CD4-positive, alpha-beta T cell (primary cell): ENCODE measurements at regions not wholly inside any gene's neighbourhood (a gene's known extent, or its start where the extent isn't known, plus 50 kb on each side); places are given as distances from the start of the nearest gene placed in this dataset.

Experiments used
- ATAC-seq: fragments of 200-7000 bp; cut with Tn5 transposase; one replicate; pipeline ENCODE4 v1.10.0; 2022; ENCODE audit warnings: mild to moderate bottlenecking; ENCODE audit not compliant: poor library complexity
- CTCF ChIA-PET: fragments of 350-600 bp; sonication (Branson Sonifier 250); formaldehyde crosslinking; loops from one replicate; lab custom pipeline; 2021; ENCODE audit warnings: antibody characterized with exemption, inconsistent platforms; lab: Charles Lee
- POLR2A ChIA-PET: fragments of 350-600 bp; sonication (Branson Sonifier 250); formaldehyde crosslinking; loops from one replicate; lab custom pipeline; 2021; ENCODE audit warnings: antibody characterized with exemption, inconsistent platforms; lab: Charles Lee
- DNase-seq, 14 experiments: peaks; one replicate each; pipeline ENCODE4 v3.0.0-alpha.2; 2013 to 2020; ENCODE audit warnings: mixed read lengths in 2 of 14
- H3K27ac ChIP-seq, 2 donors: one replicate each; pipeline versions ENCODE4 v1.5.1 to v1.7.0; 2013; ENCODE audit warnings: low read length in 2 of 2, low read depth in 1 of 2, mild to moderate bottlenecking in 1 of 2
- H3K27me3 ChIP-seq, 2 experiments: 1 replicate in 1 of 2; 2 replicates in 1 of 2; pipeline versions ENCODE4 v1.6.1 to v1.7.0; 2013; ENCODE audit warnings: low read length in 2 of 2, control low read depth in 1 of 2, mild to moderate bottlenecking in 1 of 2, moderate library complexity in 1 of 2; ENCODE audit not compliant: insufficient read depth in 2 of 2, control insufficient read depth in 1 of 2
- H3K36me3 ChIP-seq: one replicate; pipeline ENCODE4 v1.6.1; 2013; ENCODE audit warnings: low read length, control low read depth; ENCODE audit not compliant: insufficient read depth
- H3K4me1 ChIP-seq: one replicate; pipeline ENCODE4 v1.6.1; 2013; ENCODE audit warnings: low read length, control low read depth; ENCODE audit not compliant: insufficient read depth
- H3K4me3 ChIP-seq: one replicate; pipeline ENCODE4 v1.5.1; 2013; ENCODE audit warnings: mild to moderate bottlenecking, low read length, moderate library complexity
- H3K9me3 ChIP-seq, 2 experiments: 1 replicate in 1 of 2; 2 replicates in 1 of 2; pipeline versions ENCODE4 v1.6.1 to v1.7.0; 2013; ENCODE audit warnings: low read length in 2 of 2, mild to moderate bottlenecking in 2 of 2, control low read depth in 1 of 2, moderate library complexity in 1 of 2; ENCODE audit not compliant: control insufficient read depth in 1 of 2, insufficient read depth in 1 of 2
- H3K27ac Mint-ChIP-seq: one replicate; pipeline ENCODE4 v1.8.0; 2020; ENCODE audit warnings: mixed read lengths
- H3K27me3 Mint-ChIP-seq: one replicate; pipeline ENCODE4 v1.8.0; 2021; ENCODE audit warnings: mixed read lengths
- H3K36me3 Mint-ChIP-seq: one replicate; pipeline ENCODE4 v1.8.0; 2021; ENCODE audit warnings: low read depth, mixed read lengths
- H3K4me1 Mint-ChIP-seq: one replicate; pipeline ENCODE4 v1.8.0; 2021; ENCODE audit warnings: low read depth, mixed read lengths
- H3K4me3 Mint-ChIP-seq: one replicate; pipeline ENCODE4 v1.8.0; 2020; ENCODE audit warnings: mild to moderate bottlenecking, mixed read lengths
- H3K9me3 Mint-ChIP-seq: one replicate; pipeline ENCODE4 v1.8.0; 2020; ENCODE audit warnings: mixed read lengths
- CTCF ChIP-seq: fragments of 200-600 bp; IDR thresholded peaks from one replicate; pipeline ENCODE4 v1.8.0; 2022; ENCODE audit warnings: antibody characterized with exemption, mild to moderate bottlenecking
- intact Hi-C, 2 experiments: fragments of 100-400 bp; cut with DNase I in 1 of 2; cut with micrococcal nuclease in 1 of 2; formaldehyde crosslinking; loops; one replicate each; pipeline versions ENCODE4 v1.15.1 to v1.9.0; 2023 to 2025; cut with DNase I, micrococcal nuclease

GRCh38 chr7:68269405-68269804, 1272.8 kb downstream of the TYW1 start:
- H3K36me3 Mint-ChIP-seq: no peaks in the 10 kb centered on the region
- no peak overlapping the region for H3K4me3 ChIP-seq
- no peak for TF ChIP-seq CTCF
- DNase-seq (no peak), ATAC-seq (no peak)
- H3K4me1 Mint-ChIP-seq: no peaks in the 10 kb centered on the region
- no peaks in the 10 kb centered on the region for H3K27me3 ChIP-seq
- ChIA-PET CTCF (no interaction called here), POLR2A (no interaction called here)
- H3K9me3 ChIP-seq: peaks cover 9 to 14% of the 10 kb centered on the region in 2 experiments
- H3K4me1 ChIP-seq: no peaks in the 10 kb centered on the region
- no peak overlapping the region for H3K4me3 Mint-ChIP-seq
- no peaks in the 10 kb centered on the region for H3K36me3 ChIP-seq
- H3K27me3 Mint-ChIP-seq: no peaks in the 10 kb centered on the region
- no peak overlapping the region for H3K27ac ChIP-seq
- H3K27ac Mint-ChIP-seq: no peak overlapping the region
- intact Hi-C loops: no loop called here
- H3K9me3 Mint-ChIP-seq: peaks cover 17% of the 10 kb centered on the region

GRCh38 chr7:68272507-68272906, 1275.9 kb downstream of the TYW1 start:
- ATAC-seq: no peak
- CTCF ChIA-PET: no interaction called here
- Mint-ChIP-seq H3K9me3 (peaks cover 4% of the 10 kb centered on the region), H3K4me1 (no peaks in the 10 kb centered on the region), H3K4me3 (no peak overlapping the region), H3K36me3 (no peaks in the 10 kb centered on the region), H3K27ac (no peak overlapping the region), H3K27me3 (no peaks in the 10 kb centered on the region)
- H3K9me3 ChIP-seq: peaks cover 0 to 8% of the 10 kb centered on the region in 2 experiments
- H3K4me3 ChIP-seq: no peak overlapping the region
- no peak for DNase-seq
- H3K36me3 ChIP-seq: no peaks in the 10 kb centered on the region
- POLR2A ChIA-PET: no interaction called here
- H3K27me3 ChIP-seq: no peaks in the 10 kb centered on the region
- TF ChIP-seq CTCF: no peak
- no peak overlapping the region for H3K27ac ChIP-seq
- no peaks in the 10 kb centered on the region for H3K4me1 ChIP-seq
- intact Hi-C loops: no loop called here

GRCh38 chr7:68276725-68277124, 1280.1 kb downstream of the TYW1 start:
- H3K36me3 Mint-ChIP-seq: no peaks in the 10 kb centered on the region
- intact Hi-C loops: no loop called here
- Histone ChIP-seq H3K4me1 (no peaks in the 10 kb centered on the region), H3K27me3 (no peaks in the 10 kb centered on the region), H3K4me3 (no peak overlapping the region), H3K27ac (no peak overlapping the region), H3K9me3 (peaks cover 0 to 33% of the 10 kb centered on the region in 2 experiments), H3K36me3 (no peaks in the 10 kb centered on the region)
- no peak overlapping the region for H3K27ac Mint-ChIP-seq
- ChIA-PET POLR2A (no interaction called here), CTCF (no interaction called here)
- no peaks in the 10 kb centered on the region for H3K27me3 Mint-ChIP-seq
- DNase-seq (no peak), ATAC-seq (no peak)
- peaks cover 4% of the 10 kb centered on the region for H3K9me3 Mint-ChIP-seq
- no peaks in the 10 kb centered on the region for H3K4me1 Mint-ChIP-seq
- no peak for TF ChIP-seq CTCF
- H3K4me3 Mint-ChIP-seq: no peak overlapping the region
